B cell (primary cell): ENCODE measurements at regions not wholly inside any gene's neighbourhood (a gene's known extent, or its start where the extent isn't known, plus 50 kb on each side); places are given as distances from the start of the nearest gene placed in this dataset.

ENCODE experiments used
- EZH2 ChIP-seq: IDR thresholded peaks from 2 replicates; pipeline ENCODE4 v1.6.1; 2012; ENCODE audit warnings: borderline replicate concordance, low read depth, mild to moderate bottlenecking, moderate library complexity, low read length; ENCODE audit not compliant: insufficient read depth, poor library complexity, severe bottlenecking
- TF ChIP-seq, protein P1 (sequence below): fragments of 200-600 bp; IDR thresholded peaks from one replicate; pipeline ENCODE4 v1.8.0; 2022; ENCODE audit warnings: antibody characterized with exemption, mild to moderate bottlenecking

DNA sequence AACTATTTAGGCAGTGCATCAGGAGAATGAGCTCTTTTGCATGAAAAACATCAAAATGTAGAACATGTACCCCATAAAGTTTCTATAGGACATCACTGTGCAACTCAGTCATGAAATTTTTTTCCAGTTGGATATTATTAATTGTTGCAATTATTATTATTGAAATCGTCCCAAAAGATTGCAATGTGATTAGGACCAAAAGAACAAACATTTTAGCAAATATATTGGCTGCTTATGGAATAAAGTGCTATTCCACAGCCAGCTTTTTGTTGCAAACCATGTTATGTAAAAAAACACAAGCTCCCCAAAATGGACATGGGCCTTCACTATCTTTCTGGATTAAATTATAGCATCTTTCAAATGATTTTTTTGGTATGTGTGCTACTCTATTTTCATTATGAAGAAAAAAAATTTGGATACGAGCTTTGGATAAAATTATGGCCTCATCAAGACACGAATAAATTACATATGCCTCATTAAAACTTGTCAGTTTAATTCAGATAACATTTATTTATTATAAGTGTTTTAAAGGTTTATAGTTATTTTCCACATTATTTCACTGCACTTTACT is 262.7 kb upstream of the TCF21 start:
- TF ChIP-seq, protein P1, sequence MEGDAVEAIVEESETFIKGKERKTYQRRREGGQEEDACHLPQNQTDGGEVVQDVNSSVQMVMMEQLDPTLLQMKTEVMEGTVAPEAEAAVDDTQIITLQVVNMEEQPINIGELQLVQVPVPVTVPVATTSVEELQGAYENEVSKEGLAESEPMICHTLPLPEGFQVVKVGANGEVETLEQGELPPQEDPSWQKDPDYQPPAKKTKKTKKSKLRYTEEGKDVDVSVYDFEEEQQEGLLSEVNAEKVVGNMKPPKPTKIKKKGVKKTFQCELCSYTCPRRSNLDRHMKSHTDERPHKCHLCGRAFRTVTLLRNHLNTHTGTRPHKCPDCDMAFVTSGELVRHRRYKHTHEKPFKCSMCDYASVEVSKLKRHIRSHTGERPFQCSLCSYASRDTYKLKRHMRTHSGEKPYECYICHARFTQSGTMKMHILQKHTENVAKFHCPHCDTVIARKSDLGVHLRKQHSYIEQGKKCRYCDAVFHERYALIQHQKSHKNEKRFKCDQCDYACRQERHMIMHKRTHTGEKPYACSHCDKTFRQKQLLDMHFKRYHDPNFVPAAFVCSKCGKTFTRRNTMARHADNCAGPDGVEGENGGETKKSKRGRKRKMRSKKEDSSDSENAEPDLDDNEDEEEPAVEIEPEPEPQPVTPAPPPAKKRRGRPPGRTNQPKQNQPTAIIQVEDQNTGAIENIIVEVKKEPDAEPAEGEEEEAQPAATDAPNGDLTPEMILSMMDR = no peak
- no peak for TF ChIP-seq EZH2
